ENCODE measurements at regions not wholly inside any gene's neighbourhood (a gene's known extent, or its start where the extent isn't known, plus 50 kb on each side); places are given as distances from the start of the nearest gene placed in this dataset.

GRCh38 chr5:71828291-71829040, 109.4 kb downstream of the CARTPT start:
- intact Hi-C loops (cut with DNase I; ENCODE audit: low total_unique reads) = no loop called here
- Histone ChIP-seq H3K9me3 (no peaks in the 10 kb centered on the region), H3K36me3 (ENCODE audit: low read depth, missing control alignments) (no peaks in the 10 kb centered on the region), H3K27me3 (no peaks in the 10 kb centered on the region), H3K27ac (no peak overlapping the region), H3K4me3 (no peak overlapping the region), H3K4me1 (peaks cover 16% of the 10 kb centered on the region)
- WGBS, 2 donors = 98% methylated on average over 2 of the region's 2 CpGs
- TF ChIP-seq CTCF (IDR thresholded peaks at IDR 0.05) (no peak), POLR2A (IDR thresholded peaks at IDR 0.05) (no peak)
- DNase-seq = no peak

GRCh38 chr5:71829206-71829605, 110.1 kb downstream of the CARTPT start:
- intact Hi-C loops (cut with DNase I; ENCODE audit: low total_unique reads) = no loop called here
- H3K9me3 ChIP-seq = no peaks in the 10 kb centered on the region
- WGBS, 2 donors = 83 to 89% methylated on average over 5 of the region's 5 CpGs
- H3K27me3 ChIP-seq = no peaks in the 10 kb centered on the region
- H3K36me3 ChIP-seq (ENCODE audit: low read depth, missing control alignments) = no peaks in the 10 kb centered on the region
- no peak for DNase-seq
- peaks cover 16% of the 10 kb centered on the region for H3K4me1 ChIP-seq
- H3K27ac ChIP-seq = no peak overlapping the region
- no peak overlapping the region for H3K4me3 ChIP-seq
- no peak for TF ChIP-seq POLR2A (IDR thresholded peaks at IDR 0.05)
- TF ChIP-seq CTCF (IDR thresholded peaks at IDR 0.05) = no peak

- 65 to 67% methylated on average over 4 of the region's 4 CpGs for WGBS, 2 donors
- H3K4me1 ChIP-seq = peaks cover 16% of the 10 kb centered on the region
- no peak overlapping the region for H3K4me3 ChIP-seq
- H3K9me3 ChIP-seq = no peaks in the 10 kb centered on the region
- no peaks in the 10 kb centered on the region for H3K27me3 ChIP-seq
- no peaks in the 10 kb centered on the region for H3K36me3 ChIP-seq (ENCODE audit: low read depth, missing control alignments)
- no peak for TF ChIP-seq CTCF (IDR thresholded peaks at IDR 0.05)
- no peak for TF ChIP-seq POLR2A (IDR thresholded peaks at IDR 0.05)
- intact Hi-C loops (cut with DNase I; ENCODE audit: low total_unique reads) = no loop called here
- DNase-seq = peak; percentile 84
- H3K27ac ChIP-seq = peak overlapping the region; percentile 25 to 57
Measured at GRCh38 chr5:71830681-71831539, 111.8 kb downstream of the CARTPT start.

GRCh38 chr5:71832812-71833715, 114.0 kb downstream of the CARTPT start:
- DNase-seq = no peak
- H3K36me3 ChIP-seq (ENCODE audit: low read depth, missing control alignments) = no peaks in the 10 kb centered on the region
- H3K4me1 ChIP-seq = peaks cover 31% of the 10 kb centered on the region
- no peaks in the 10 kb centered on the region for H3K27me3 ChIP-seq
- H3K4me3 ChIP-seq = no peak overlapping the region
- H3K9me3 ChIP-seq = no peaks in the 10 kb centered on the region
- no peak overlapping the region for H3K27ac ChIP-seq
- 76 to 88% methylated on average over 4 of the region's 4 CpGs for WGBS, 2 donors
- no peak for TF ChIP-seq CTCF (IDR thresholded peaks at IDR 0.05)
- no peak for TF ChIP-seq POLR2A (IDR thresholded peaks at IDR 0.05)
- intact Hi-C loops (cut with DNase I; ENCODE audit: low total_unique reads) = no loop called here

All from testis (tissue), 2 donors.